Middle frontal gyrus (tissue), 1 donor: ENCODE measurements at regions not wholly inside any gene's neighbourhood (a gene's known extent, or its start where the extent isn't known, plus 50 kb on each side); places are given as distances from the start of the nearest gene placed in this dataset.

Source experiments
- DNase-seq: peaks from one replicate; pipeline ENCODE4 v3.0.0-alpha.2; 2015; ENCODE audit warnings: low spot score; ENCODE audit errors: extremely low spot score

- no peak for DNase-seq
These were observed 196.9 kb upstream of the LRFN5 start for GRCh38 chr14:41409806-41410205.

GRCh38 chr14:41404126-41404525, 202.6 kb upstream of the LRFN5 start:
- DNase-seq = no peak

- DNase-seq = no peak
These were observed 203.3 kb upstream of the LRFN5 start for GRCh38 chr14:41403360-41403759.

- no peak for DNase-seq
These were observed 208.8 kb upstream of the LRFN5 start for GRCh38 chr14:41397926-41398325.

GRCh38 chr14:41393512-41393911, 213.2 kb upstream of the LRFN5 start:
- no peak for DNase-seq

GRCh38 chr14:41392226-41392625, 214.4 kb upstream of the LRFN5 start:
- DNase-seq = no peak

- no peak for DNase-seq
These were observed 217.3 kb upstream of the LRFN5 start for GRCh38 chr14:41389355-41389754.

GRCh38 chr14:41385797-41386196, 220.9 kb upstream of the LRFN5 start:
- DNase-seq = no peak

- no peak for DNase-seq
These were observed 226.7 kb upstream of the LRFN5 start for GRCh38 chr14:41380017-41380416.

GRCh38 chr14:41378526-41378925, 228.2 kb upstream of the LRFN5 start:
- no peak for DNase-seq

GRCh38 chr14:41377932-41378331, 228.7 kb upstream of the LRFN5 start:
- no peak for DNase-seq

GRCh38 chr14:41374092-41374491, 232.6 kb upstream of the LRFN5 start:
- no peak for DNase-seq

GRCh38 chr14:41362139-41362538, 244.5 kb upstream of the LRFN5 start:
- DNase-seq = no peak

GRCh38 chr14:41360126-41360525, 246.6 kb upstream of the LRFN5 start:
- DNase-seq = no peak

GRCh38 chr14:41355866-41356265, 250.8 kb upstream of the LRFN5 start:
- no peak for DNase-seq

- DNase-seq = no peak
These were observed 256.2 kb upstream of the LRFN5 start for GRCh38 chr14:41350476-41350875.

- no peak for DNase-seq
These were observed 257.3 kb upstream of the LRFN5 start for GRCh38 chr14:41349289-41349910.

- no peak for DNase-seq
These were observed 262.8 kb upstream of the LRFN5 start for GRCh38 chr14:41343857-41344256.

GRCh38 chr14:41313196-41313595, 293.5 kb upstream of the LRFN5 start:
- no peak for DNase-seq

GRCh38 chr14:41303506-41303905, 303.2 kb upstream of the LRFN5 start:
- no peak for DNase-seq

GRCh38 chr14:41302776-41303175, 303.9 kb upstream of the LRFN5 start:
- DNase-seq = no peak

- DNase-seq = no peak
These were observed 306.8 kb upstream of the LRFN5 start for GRCh38 chr14:41299924-41300323.

GRCh38 chr14:41298328-41298690, 308.4 kb upstream of the LRFN5 start:
- no peak for DNase-seq
